Prostate gland (tissue), 2 donors: ENCODE measurements at regions not wholly inside any gene's neighbourhood (a gene's known extent, or its start where the extent isn't known, plus 50 kb on each side); places are given as distances from the start of the nearest gene placed in this dataset.
"Not testable (repeated sequence)": the region's sequence is repeated elsewhere in the genome, so short reads cannot be mapped to it uniquely, and the experiment has no call there.

Experiments used
- POLR2A ChIP-seq: fragments of 450-650 bp; IDR thresholded peaks from one replicate; pipeline ENCODE4 v1.6.1; 2016; ENCODE audit warnings: antibody characterized with exemption, mild to moderate bottlenecking
- POLR2AphosphoS5 ChIP-seq: sonication (generic); formaldehyde crosslinking; IDR thresholded peaks from one replicate; pipeline ENCODE4 v1.6.1; 2017; ENCODE audit warnings: antibody characterized with exemption
- TF ChIP-seq, protein P1 (sequence below), 4 experiments: fragments of 200-600 bp in 2 of 4; fragments of 450-650 bp in 2 of 4; sonication (generic) in 2 of 4; IDR thresholded peaks; 1 replicate in 3 of 4; 2 replicates in 1 of 4; pipeline ENCODE4 v1.5.1; 2016 to 2019; ENCODE audit warnings: antibody characterized with exemption in 4 of 4, mild to moderate bottlenecking in 2 of 4, moderate library complexity in 2 of 4

DNA sequence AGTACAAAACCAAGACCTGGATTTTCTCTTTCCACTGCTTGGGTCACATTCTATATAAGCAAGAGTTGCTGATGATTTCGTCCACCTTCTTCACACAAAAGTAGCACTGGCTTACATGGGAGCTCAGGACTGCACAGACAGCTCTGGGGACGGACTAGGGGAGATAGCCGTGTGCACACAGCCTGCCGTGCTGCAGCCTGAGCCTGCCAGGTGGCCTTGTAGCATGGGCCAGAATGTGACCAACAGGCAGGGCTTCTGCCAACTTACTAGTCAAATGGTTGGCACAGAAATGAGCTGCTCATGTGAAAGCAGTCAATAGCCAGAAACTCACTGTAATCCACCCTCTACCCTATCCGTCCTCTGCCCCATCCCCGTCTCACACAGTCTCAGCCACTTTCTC lies 299.0 kb downstream of the ANAPC1 start:
- TF ChIP-seq, protein P1, sequence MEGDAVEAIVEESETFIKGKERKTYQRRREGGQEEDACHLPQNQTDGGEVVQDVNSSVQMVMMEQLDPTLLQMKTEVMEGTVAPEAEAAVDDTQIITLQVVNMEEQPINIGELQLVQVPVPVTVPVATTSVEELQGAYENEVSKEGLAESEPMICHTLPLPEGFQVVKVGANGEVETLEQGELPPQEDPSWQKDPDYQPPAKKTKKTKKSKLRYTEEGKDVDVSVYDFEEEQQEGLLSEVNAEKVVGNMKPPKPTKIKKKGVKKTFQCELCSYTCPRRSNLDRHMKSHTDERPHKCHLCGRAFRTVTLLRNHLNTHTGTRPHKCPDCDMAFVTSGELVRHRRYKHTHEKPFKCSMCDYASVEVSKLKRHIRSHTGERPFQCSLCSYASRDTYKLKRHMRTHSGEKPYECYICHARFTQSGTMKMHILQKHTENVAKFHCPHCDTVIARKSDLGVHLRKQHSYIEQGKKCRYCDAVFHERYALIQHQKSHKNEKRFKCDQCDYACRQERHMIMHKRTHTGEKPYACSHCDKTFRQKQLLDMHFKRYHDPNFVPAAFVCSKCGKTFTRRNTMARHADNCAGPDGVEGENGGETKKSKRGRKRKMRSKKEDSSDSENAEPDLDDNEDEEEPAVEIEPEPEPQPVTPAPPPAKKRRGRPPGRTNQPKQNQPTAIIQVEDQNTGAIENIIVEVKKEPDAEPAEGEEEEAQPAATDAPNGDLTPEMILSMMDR (IDR thresholded peaks at IDR 0.05) = not testable (repeated sequence)
- not testable (repeated sequence) for TF ChIP-seq POLR2AphosphoS5, POLR2A
